Colon (tissue), 2 donors: ENCODE measurements at regions not wholly inside any gene's neighbourhood (a gene's known extent, or its start where the extent isn't known, plus 50 kb on each side); places are given as distances from the start of the nearest gene placed in this dataset.
A peak's percentile ranks its signal among the peaks of the same experiment; 100 is the strongest.

Source experiments
- FAIRE-seq: peaks from 2 replicates; lab custom pipeline; 2012; peaks lifted over from hg19 to GRCh38; lab: Jason Lieb, UNC
- donor health status: control.
- donor health status: control.

DNA sequence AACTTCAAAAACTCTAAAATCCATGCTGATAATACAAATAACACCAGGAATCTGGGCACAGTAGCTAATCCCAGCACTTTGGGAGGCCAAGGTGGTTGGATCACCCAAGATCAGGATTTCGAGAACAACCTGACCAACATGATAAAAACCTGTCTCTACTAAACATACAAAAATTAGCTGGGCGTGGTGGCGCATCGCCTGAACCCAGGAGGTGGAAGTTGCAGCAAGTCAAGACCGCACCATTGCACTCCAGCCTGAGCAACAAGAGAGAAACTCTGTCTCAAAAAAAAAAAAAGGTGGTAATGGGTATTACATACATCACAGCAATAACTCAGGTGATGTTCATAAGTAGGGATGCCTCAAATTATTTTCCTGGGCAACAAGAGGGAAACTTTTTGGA, 315.0 kb upstream of the MEOX2 start:
- FAIRE-seq, result no peak

DNA sequence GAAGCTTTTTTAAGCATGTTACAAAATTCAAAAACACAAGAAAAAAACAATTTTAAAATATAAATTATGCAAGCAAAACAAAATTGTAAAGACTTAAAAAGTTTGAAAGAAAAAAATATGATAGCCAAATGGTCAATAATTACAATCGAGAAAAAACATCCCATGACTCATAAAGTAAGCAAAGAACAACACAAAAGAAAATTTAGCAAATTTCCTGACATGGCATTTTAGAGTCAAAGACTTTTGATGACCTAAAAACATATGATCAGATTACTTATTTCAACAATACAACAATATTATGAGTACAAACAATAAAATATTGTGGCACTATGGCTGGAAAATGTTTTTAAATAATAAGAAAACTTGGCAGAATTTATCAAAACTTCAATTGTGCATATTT, 312.1 kb upstream of the MEOX2 start:
- peak; percentile 24 for FAIRE-seq

DNA sequence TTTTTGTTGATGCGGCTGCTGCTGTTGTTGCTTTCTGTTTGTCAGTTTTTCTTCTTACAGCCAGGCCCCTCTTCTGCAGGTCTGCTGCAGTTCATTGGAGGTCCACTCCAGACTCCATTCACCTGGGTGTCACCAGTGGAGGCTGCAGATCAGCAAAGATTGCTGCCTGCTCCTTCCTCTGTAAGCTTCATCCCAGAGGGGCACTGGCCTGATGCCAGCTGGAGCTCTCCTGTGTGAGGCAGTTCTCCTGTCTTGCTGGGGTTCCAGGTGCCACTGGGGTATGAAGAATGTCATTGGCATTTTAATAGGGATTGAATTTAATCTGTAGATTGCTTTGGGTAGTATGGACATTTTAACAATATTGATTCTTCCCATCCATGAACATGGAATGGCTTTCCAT, 308.5 kb upstream of the MEOX2 start:
- FAIRE-seq, result no peak

DNA sequence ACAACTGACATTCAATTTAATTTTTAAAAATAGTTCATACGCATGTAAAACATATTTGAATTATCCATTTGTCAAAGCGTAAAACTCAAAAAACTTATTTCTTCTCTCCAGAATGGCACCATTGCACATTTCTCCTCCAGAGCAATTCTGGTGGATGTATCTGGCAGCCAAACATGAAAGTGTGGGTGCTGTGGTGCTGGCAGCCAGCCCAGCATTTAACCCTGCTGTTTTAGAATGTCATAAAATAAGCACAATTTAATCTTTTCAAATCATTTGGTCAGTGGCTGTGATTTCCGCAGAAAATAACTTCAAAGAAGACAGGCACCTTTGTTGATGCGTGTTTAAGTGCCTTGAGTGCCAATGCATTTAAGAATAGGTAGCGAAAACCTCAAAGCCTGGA, 302.7 kb upstream of the MEOX2 start:
- no peak for FAIRE-seq

DNA sequence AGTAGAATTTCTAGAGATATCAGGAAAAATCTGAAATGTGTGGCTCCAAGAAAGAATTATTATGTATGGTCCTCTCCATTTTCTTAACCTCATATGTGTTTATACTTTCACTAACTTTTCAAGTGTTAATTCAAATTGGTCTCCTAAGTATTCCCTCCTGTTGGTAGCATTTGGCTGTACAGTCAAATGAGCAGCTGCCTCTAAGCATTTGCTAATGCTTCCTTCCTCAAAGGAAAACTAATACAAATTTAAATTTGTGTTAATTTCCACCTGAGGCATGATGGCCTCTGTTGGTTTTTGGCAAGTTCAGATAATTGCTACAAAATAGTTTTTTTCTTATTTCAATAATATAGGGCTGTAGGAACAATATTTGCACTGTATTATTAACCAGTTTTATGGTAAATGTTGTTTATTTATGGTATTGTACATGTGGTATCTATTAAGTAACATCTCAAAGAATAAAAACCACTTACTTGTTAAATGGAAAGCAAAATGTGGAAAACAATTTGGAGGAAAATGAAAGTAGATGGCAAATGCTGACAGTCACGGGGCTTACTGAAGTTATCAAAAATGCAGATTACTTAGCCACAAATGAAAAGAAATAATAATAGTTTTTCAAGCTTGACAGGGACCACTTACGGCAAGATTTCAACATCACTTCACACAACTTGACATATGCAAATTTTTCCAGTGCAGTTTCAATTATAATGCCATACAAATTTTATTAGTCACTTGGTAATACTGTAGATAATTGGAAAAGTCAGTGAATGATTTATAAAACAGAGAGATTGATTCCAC, 299.3 kb upstream of the MEOX2 start:
- FAIRE-seq, result no peak

DNA sequence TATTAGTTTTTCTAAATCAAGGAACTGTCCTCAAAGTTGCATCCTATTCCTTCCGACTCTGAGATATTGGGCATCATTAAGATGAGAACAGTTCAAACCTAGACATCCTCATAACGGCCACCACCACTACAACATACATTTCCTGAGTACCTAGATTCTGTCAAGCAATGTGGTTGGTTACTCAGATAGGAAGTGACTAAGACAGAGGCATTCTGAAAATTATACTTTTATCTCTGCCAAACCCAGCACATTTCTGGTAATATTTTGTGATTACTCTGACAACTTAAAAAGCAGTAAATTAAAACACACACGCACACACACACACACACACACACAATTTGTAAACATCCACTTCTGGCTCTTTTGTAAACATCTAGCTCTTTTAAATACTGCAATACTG, 291.2 kb upstream of the MEOX2 start:
- no peak for FAIRE-seq

DNA sequence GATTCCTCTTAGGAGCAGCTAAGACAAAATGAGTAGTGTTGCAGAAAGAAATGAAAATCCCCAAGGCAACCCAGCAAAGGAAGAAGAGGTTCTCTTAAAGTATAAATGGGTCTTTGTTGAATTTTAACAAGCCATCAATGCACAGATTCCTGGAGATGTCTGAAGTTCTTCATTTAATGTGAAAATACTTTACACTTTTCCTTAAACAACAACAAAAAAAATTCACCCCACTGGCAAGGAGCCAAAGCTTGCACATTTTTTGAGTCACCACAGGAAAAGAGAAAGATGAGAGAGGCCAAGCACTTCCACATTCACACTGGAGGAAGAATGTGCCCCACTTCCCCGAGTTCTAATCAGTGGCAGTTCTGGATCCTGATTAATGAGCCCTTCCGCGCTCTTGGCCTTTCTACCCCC, 286.4 kb upstream of the MEOX2 start:
- FAIRE-seq, result no peak

DNA sequence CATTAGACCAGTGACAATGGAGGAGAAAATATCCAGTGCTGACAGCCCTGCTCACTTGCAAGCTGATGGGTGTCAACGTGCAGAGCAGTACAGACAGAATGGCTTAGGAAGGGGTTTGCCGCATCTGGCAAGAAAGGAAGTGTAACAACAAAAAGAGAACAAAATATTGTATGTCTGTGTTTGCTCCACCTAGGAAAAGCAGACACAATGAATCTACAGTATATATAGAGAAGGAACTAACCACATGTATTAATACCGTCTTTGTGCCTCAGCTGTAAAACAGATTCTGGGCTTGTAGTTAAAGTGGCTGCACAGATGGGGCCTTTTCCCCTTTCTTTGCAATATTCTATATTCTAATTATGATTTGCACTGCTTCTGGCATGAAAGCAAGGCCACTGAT, 281.1 kb upstream of the MEOX2 start:
- no peak for FAIRE-seq

DNA sequence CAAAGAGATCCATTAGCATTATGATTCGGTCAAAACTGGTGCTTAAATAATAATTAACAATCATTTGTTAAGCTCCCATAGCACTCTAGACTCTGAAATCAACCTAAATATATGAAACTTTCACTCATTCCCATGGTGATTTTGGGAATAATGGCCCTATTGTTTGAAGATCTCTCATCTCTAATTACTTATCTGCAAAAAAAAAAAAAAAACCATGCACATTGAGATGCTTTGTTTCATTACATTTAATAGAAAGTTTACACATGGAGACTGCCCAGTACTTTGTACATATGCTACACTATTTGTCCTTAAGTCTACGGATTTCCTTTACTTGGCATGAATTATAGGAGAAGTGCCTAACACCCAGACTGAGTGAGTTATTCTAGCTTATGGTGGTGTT, 280.6 kb upstream of the MEOX2 start:
- no peak for FAIRE-seq

DNA sequence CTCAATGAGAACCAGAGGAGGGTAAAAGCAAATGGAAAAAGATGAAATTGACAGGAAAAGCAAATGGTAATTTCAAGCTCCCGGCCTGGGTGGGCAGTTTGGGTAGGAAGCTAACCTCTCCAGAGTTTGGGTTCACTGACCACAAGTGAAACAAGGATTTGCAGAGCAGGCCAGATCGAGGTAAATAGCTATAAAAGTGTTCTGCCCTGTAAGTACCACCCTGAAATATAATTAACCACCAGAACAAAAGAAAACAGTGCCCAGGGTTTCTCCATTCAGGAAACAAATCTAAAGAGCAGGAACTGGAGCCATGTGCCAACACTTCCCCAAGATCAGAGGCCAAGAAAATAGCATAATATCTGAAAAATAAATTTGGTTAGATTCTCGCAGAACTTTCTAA, 276.7 kb upstream of the MEOX2 start:
- no peak for FAIRE-seq

DNA sequence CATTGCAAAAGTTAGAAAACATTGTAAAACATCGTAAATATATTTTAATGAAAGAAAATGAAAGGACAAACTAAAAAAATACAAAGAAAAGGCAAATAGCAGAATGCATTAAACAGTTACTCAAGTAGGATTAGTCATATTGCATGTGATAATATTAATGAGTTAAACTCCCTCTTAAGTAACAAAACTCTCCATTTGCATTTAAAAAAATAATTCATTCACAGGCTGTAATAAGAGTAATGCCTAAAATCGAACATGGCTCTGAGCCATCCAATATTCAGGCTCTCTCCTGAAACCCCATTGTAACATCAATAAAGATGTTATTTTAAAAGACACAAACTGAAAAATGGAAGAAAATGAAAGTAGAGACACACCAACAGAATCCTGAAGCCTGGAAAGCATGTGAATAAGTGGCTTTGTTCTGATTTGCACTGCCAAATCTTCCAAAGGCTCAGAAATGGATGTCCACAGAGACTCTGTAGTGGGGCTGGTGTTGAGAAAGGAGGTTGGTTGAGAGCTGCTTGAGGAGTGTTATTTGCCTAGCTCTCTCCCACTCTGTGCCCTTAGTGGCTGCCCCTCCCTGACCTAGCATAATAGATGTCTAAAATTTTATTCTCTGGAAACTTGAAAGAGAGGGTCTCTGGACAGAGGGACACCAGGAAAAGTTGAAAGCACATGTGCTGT, 268.3 kb upstream of the MEOX2 start:
- FAIRE-seq, result no peak

DNA sequence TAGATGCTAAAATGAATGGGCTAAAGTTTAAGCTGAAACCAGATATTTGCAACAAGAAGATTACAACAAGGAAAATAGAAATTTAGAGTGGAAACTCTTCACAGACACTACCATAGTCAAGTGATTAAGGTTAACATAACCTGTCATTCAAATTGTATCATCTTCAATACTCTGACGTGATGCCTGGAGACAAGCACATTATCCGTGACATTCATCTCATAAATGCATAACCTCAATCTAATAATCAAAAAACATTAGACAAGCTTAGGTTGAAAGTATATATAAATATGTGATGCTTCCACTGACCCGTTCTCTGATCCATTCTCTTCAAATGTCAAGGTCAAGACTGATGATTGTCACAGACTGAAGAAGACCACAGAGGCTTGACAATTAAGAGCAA, 263.8 kb upstream of the MEOX2 start:
- FAIRE-seq, result no peak

DNA sequence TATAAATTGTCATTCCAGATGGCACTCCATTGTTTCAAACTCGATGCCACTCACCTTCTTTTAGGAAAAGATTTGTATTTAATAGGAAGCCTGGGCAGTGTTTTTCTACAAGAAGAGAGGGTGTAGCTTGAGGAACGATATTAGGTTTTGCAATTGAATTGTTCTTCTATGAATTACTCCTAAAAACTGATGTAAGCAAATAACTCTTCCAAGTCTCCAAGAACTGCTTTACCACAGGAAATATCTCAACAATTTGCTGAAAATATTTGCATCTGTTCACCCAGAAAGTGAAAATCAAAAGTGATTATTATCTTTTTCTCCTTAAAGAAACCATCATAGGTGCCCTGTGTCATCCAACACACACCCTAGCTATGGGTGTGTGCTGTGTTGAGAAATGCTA, 261.3 kb upstream of the MEOX2 start:
- no peak for FAIRE-seq

DNA sequence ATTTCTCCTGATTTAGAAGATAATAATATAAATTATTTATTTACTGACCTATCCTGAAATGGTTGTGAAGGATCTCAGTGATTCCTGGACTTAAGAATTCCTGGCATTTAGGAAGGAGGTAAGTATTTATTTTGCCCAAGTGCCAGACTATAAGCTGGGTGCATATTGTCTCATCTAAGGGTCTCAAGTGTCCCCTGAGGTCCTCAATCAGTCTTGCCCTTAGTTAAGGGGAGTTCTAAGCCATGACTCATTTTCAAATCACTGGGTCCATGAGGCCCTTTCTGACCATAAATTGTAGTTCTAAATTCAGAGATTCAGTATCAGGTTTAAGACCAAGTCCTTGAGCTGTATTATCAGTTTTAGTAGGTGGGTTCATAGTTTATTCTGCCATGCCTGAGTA, 251.6 kb upstream of the MEOX2 start:
- FAIRE-seq, result no peak

DNA sequence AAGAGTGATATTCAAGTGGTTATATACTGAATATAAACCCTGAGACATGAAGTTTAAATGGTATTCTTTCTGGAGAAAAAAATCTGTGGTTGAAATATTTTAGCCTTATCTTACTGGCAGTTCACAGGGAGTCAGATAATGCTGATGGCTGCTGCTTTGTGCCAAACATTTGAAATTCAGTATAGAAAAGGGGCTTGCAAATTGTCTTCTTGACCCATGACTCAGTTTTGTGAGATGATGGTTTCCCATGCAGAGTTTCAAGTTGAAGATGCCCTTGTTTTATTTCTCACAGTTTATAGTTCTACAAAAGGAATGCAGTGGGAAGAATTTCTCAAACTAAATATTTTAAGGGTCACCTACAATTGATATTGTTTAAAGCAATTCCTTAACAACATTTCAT, 251.1 kb upstream of the MEOX2 start:
- FAIRE-seq, result no peak

DNA sequence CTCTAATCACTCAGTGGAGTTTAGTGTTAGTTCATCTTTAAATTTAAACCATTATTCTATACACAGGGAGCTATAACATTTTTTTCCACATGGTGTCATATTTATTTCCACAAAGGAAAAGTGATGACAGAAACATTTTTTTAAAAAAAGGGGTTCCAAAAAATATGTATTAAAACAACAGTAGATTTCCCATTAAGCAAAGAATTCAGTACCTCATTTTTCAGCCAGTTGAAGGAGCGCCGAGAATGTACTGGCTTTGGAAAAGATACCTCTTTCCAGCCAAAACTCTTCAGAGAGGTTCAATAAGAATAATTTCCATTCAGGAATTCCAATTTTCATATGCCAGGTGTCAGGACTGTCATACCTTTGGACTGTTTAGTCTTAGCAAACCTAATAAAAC, 250.5 kb upstream of the MEOX2 start:
- no peak for FAIRE-seq

DNA sequence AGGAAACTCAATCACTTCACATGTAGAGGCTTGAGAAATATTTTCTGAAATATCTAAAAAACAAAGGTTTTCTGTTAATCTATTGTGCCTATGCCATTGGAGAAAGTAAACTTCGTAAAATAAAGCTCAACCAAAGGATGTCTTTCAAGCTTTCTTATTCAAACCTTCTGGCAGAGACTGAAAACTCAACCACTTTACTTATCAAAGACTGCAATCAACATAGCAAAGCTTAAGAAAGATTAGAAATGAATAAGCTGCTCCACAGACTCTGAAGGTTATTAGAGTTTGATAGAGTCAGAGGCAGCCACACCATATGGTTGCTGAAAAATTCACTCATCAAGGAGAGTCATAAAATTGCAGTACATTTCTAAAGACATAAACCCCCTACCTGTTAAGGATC, 245.8 kb upstream of the MEOX2 start:
- no peak for FAIRE-seq

DNA sequence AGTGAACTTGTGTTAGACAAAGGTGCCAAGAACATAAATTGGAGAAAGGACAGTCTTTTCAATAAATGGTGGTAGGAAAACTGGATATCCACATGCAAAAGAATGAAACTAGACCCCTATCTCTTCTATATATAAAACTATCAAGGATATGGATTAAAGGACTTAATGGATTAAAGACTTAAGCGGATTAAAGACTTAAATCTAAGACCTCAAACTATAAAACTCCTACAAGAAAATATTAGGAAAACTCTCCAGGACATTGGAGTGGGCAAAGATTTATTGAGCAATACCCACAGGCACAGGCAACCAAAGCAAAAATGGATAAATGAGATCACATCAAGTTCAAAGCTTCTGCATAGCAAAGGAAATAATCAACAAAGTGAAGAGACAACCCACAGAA, 242.9 kb upstream of the MEOX2 start:
- no peak for FAIRE-seq

DNA sequence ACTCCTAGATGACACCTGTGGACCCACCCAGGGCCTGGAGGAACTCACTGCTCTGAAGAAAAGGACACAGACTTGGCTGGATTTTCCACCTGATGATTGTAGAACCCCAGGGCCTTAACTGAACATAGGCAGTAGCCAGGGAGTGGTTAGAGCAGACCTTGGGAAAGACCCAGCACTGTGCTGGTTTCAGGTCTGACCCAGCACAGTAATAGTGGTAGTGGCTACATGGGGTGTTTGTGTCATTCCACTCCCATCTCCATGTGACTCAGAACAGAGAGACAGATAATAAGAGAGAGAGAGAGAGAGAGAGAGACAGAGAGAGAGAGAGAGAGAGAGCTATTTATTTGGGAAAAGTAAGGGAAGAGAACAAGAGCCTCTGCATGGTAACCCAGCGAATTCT, 239.1 kb upstream of the MEOX2 start:
- FAIRE-seq, result no peak

DNA sequence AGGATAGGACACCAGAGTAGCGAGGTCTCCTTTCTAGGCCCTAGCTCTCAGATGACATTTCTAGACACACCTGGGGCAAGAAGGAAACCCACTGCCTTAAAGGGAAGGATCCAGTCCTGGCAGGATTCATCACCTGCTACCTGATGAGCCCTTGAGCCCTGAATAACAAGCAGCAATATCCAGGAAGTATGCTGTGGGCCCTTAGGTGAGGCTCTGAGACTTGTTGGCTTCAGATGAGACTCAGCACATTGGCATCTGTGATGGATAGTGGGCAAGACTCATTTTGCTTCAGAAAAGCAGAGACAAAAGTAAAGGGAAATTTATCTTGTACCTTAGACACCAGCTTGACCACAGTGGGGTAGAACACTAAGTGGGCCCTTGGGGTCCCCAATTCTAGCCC, 238.4 kb upstream of the MEOX2 start:
- no peak for FAIRE-seq

DNA sequence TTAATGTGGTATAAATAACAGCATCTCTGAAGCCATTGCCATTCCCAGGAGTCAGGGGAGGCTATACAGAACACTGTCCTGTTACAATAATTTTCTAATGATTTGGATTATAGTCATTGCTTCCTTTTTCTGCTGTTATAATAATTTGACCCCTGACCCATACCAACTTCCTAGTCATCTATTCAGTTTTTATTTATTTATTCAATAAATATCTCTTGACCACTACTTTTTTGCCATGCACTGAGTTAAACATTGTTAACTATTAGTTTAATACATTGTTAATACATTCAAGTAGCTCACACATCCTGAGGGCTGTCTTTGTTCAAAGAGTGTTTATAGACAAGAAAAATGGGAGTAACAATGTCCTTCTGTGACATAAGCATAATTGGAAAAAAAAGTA, 235.5 kb upstream of the MEOX2 start:
- FAIRE-seq, result no peak

DNA sequence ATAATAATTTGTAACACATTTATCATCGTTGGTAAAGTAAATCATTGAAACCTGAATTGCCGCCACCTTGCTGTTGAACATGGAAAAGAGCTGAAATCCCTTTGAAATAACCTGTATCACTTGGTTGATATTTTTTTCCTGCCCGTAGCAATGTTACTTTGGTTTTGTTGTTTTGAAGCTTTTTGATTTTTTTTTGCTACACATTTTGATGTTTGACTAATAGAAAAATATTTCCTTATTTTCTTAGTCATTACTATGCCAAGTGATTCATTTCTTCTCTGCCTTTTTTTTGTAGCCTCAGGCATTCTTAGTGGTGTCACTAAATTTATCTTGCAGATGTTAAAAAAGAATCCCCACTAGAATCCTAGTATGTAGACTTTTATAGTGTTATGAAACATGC, 235.1 kb upstream of the MEOX2 start:
- no peak for FAIRE-seq

DNA sequence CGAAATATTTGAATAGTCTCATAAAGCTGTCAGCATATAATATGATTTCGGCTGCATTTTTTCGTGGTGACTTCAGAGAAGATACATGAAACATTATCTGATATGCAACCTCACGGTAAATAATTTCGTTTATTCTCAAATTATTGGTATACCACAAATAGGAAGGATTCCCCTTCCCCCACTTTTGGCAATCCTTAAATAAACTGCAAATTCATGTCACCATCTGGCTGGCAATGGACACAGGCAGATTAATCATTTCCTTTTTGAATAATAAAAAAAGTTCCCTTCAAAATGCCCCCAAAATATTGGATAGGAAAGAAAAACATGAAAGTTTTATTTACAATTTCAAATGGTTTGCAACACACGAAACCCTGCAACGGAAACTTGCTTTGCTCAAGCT, 234.5 kb upstream of the MEOX2 start:
- no peak for FAIRE-seq

DNA sequence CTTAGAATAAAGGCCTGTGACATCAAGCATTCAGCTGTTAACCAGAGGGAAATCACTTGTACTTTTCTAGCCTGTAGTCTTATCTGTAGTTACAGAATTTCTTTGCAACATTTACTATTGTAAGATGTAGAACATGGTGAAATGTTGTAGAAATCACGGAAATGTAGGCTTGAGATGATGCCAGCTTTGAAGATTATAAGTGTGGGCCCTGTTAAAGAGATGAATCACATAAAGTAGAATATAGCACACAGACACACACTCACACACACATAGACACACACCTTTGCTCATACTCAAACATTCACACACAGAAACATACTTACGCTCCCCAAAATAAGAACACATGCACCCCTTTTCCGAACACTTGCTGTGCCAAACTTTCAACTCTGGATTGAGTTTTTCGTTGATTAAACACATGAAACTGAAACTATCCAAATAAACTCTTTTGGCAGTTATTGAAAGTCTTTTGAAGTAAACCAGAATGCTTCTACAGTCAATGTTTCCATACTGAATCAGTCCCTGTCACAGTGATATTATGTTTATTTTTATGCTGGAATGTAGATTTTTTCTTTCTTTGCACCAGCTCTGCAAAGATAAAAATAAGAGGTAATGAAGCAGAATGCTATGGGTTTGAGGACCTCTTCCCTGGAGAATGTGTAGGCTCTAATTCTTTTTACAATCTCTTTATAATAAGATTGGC, 230.3 kb upstream of the MEOX2 start:
- FAIRE-seq, result no peak
